GM18502 (cell line): ENCODE measurements at regions not wholly inside any gene's neighbourhood (a gene's known extent, or its start where the extent isn't known, plus 50 kb on each side); places are given as distances from the start of the nearest gene placed in this dataset.

ENCODE experiments used
- ATAC-seq: cut with Tn5 transposase; IDR thresholded peaks from one replicate; pipeline ENCODE4 v1.9.1; 2021; ENCODE audit warnings: mild to moderate bottlenecking; ENCODE audit not compliant: unreplicated experiment, poor library complexity

GRCh38 chr11:131223198-131223991 lies 147.0 kb upstream of the NTM start:
- ATAC-seq, result no peak

GRCh38 chr11:131228378-131228777 lies 142.0 kb upstream of the NTM start:
- ATAC-seq, result no peak

GRCh38 chr11:131229221-131229620 lies 141.2 kb upstream of the NTM start:
- no peak for ATAC-seq

- no peak for ATAC-seq
These were observed 139.0 kb upstream of the NTM start for GRCh38 chr11:131231317-131231940.

GRCh38 chr11:131232261-131232660 lies 138.2 kb upstream of the NTM start:
- no peak for ATAC-seq

- ATAC-seq, result no peak
These were observed 136.2 kb upstream of the NTM start for GRCh38 chr11:131234221-131234620.

- ATAC-seq, result no peak
These were observed 134.8 kb upstream of the NTM start for GRCh38 chr11:131235328-131236298.

GRCh38 chr11:131240421-131240820 lies 130.0 kb upstream of the NTM start:
- ATAC-seq, result no peak

- ATAC-seq, result no peak
These were observed 127.9 kb upstream of the NTM start for GRCh38 chr11:131242476-131243000.

- ATAC-seq, result no peak
These were observed 124.3 kb upstream of the NTM start for GRCh38 chr11:131246156-131246555.

GRCh38 chr11:131246663-131247062 lies 123.8 kb upstream of the NTM start:
- ATAC-seq, result no peak

GRCh38 chr11:131248588-131248987 lies 121.8 kb upstream of the NTM start:
- ATAC-seq, result no peak

GRCh38 chr11:131253142-131253655 lies 117.2 kb upstream of the NTM start:
- no peak for ATAC-seq

- ATAC-seq, result no peak
These were observed 116.7 kb upstream of the NTM start for GRCh38 chr11:131253656-131254151.

- no peak for ATAC-seq
These were observed 116.2 kb upstream of the NTM start for GRCh38 chr11:131254254-131254653.

GRCh38 chr11:131274233-131274632 lies 96.2 kb upstream of the NTM start:
- no peak for ATAC-seq

- no peak for ATAC-seq
These were observed 94.8 kb upstream of the NTM start for GRCh38 chr11:131275580-131275979.

- no peak for ATAC-seq
These were observed 91.9 kb upstream of the NTM start for GRCh38 chr11:131278472-131278871.

GRCh38 chr11:131279654-131280384 lies 90.6 kb upstream of the NTM start:
- no peak for ATAC-seq

GRCh38 chr11:131281316-131281715 lies 89.1 kb upstream of the NTM start:
- no peak for ATAC-seq
